ACC112 (cell line): ENCODE measurements at regions not wholly inside any gene's neighbourhood (a gene's known extent, or its start where the extent isn't known, plus 50 kb on each side); places are given as distances from the start of the nearest gene placed in this dataset.

Experiments used
- H2AFZ ChIP-seq: fragments of 200-600 bp; sonication (generic); one replicate; pipeline ENCODE4 v1.6.0; 2017; ENCODE audit warnings: antibody characterized with exemption, low read length; ENCODE audit not compliant: unreplicated experiment
- H3K27ac ChIP-seq: fragments of 200-600 bp; sonication (generic); 2 replicates; pipeline ENCODE4 v1.5.1; 2014; ENCODE audit warnings: low read depth, mild to moderate bottlenecking, antibody characterized with exemption, low read length, moderate library complexity
- H3K27me3 ChIP-seq: fragments of 200-600 bp; sonication (generic); 2 replicates; pipeline ENCODE4 v1.6.1; 2014; ENCODE audit warnings: mild to moderate bottlenecking, antibody characterized with exemption, low read length, moderate library complexity, mixed read lengths; ENCODE audit not compliant: insufficient read depth
- H3K36me3 ChIP-seq: fragments of 200-600 bp; sonication (generic); 2 replicates; pipeline ENCODE4 v1.6.1; 2016; ENCODE audit warnings: mild to moderate bottlenecking, antibody characterized with exemption, low read length, moderate library complexity, mixed read lengths; ENCODE audit not compliant: insufficient read depth
- H3K4me1 ChIP-seq: fragments of 200-600 bp; sonication (generic); one replicate; pipeline ENCODE4 v1.6.1; 2016; ENCODE audit warnings: low read length, mixed read lengths; ENCODE audit not compliant: insufficient read depth, unreplicated experiment, control insufficient read depth
- H3K4me3 ChIP-seq: fragments of 200-600 bp; sonication (generic); 2 replicates; pipeline ENCODE4 v1.5.1; 2014; ENCODE audit warnings: mild to moderate bottlenecking, low read depth, low read length
- H3K79me2 ChIP-seq: fragments of 200-600 bp; sonication (generic); one replicate; pipeline ENCODE4 v1.6.0; 2016; ENCODE audit warnings: low read length; ENCODE audit not compliant: control insufficient read depth, unreplicated experiment, insufficient read depth

- no peaks in the 10 kb centered on the region for H3K79me2 ChIP-seq
- no peak overlapping the region for H2AFZ ChIP-seq
- no peaks in the 10 kb centered on the region for H3K36me3 ChIP-seq
- H3K4me3 ChIP-seq: no peak overlapping the region
- no peaks in the 10 kb centered on the region for H3K4me1 ChIP-seq
- no peaks in the 10 kb centered on the region for H3K27me3 ChIP-seq
- no peak overlapping the region for H3K27ac ChIP-seq
Observed at GRCh38 chr7:68474661-68475216, 1123.5 kb upstream of the AUTS2 start.

GRCh38 chr7:68476966-68477365, 1121.3 kb upstream of the AUTS2 start:
- no peaks in the 10 kb centered on the region for H3K27me3 ChIP-seq
- H2AFZ ChIP-seq: no peak overlapping the region
- no peaks in the 10 kb centered on the region for H3K4me1 ChIP-seq
- H3K36me3 ChIP-seq: no peaks in the 10 kb centered on the region
- no peaks in the 10 kb centered on the region for H3K79me2 ChIP-seq
- H3K27ac ChIP-seq: no peak overlapping the region
- H3K4me3 ChIP-seq: no peak overlapping the region

GRCh38 chr7:68478326-68478725, 1119.9 kb upstream of the AUTS2 start:
- Histone ChIP-seq H2AFZ (no peak overlapping the region), H3K4me1 (no peaks in the 10 kb centered on the region), H3K79me2 (no peaks in the 10 kb centered on the region), H3K4me3 (no peak overlapping the region), H3K27me3 (no peaks in the 10 kb centered on the region), H3K36me3 (no peaks in the 10 kb centered on the region), H3K27ac (no peak overlapping the region)

GRCh38 chr7:68482800-68483199, 1115.5 kb upstream of the AUTS2 start:
- no peak overlapping the region for H3K4me3 ChIP-seq
- H3K4me1 ChIP-seq: no peaks in the 10 kb centered on the region
- H3K79me2 ChIP-seq: no peaks in the 10 kb centered on the region

GRCh38 chr7:68484731-68485130, 1113.5 kb upstream of the AUTS2 start:
- H2AFZ ChIP-seq: no peak overlapping the region
- no peaks in the 10 kb centered on the region for H3K27me3 ChIP-seq
- no peaks in the 10 kb centered on the region for H3K79me2 ChIP-seq
- no peak overlapping the region for H3K4me3 ChIP-seq
- no peaks in the 10 kb centered on the region for H3K4me1 ChIP-seq
- no peaks in the 10 kb centered on the region for H3K36me3 ChIP-seq
- H3K27ac ChIP-seq: no peak overlapping the region

More at GRCh38 chr7:68482800-68483199, 1115.5 kb upstream of the AUTS2 start:
- Histone ChIP-seq H3K27ac (no peak overlapping the region), H3K27me3 (no peaks in the 10 kb centered on the region), H2AFZ (no peak overlapping the region), H3K36me3 (no peaks in the 10 kb centered on the region)

GRCh38 chr7:68485253-68485917, 1112.9 kb upstream of the AUTS2 start:
- Histone ChIP-seq H3K4me1 (no peaks in the 10 kb centered on the region), H3K27me3 (no peaks in the 10 kb centered on the region), H3K27ac (no peak overlapping the region), H2AFZ (no peak overlapping the region), H3K4me3 (no peak overlapping the region), H3K36me3 (no peaks in the 10 kb centered on the region), H3K79me2 (no peaks in the 10 kb centered on the region)

GRCh38 chr7:68488341-68489060, 1109.8 kb upstream of the AUTS2 start:
- Histone ChIP-seq H3K4me3 (no peak overlapping the region), H2AFZ (no peak overlapping the region), H3K36me3 (no peaks in the 10 kb centered on the region), H3K27me3 (no peaks in the 10 kb centered on the region), H3K79me2 (no peaks in the 10 kb centered on the region), H3K27ac (no peak overlapping the region), H3K4me1 (no peaks in the 10 kb centered on the region)

- Histone ChIP-seq H3K4me1 (no peaks in the 10 kb centered on the region), H3K79me2 (no peaks in the 10 kb centered on the region), H3K4me3 (no peak overlapping the region), H2AFZ (no peak overlapping the region), H3K27me3 (no peaks in the 10 kb centered on the region), H3K27ac (no peak overlapping the region), H3K36me3 (no peaks in the 10 kb centered on the region)
Observed at GRCh38 chr7:68491523-68492358, 1106.5 kb upstream of the AUTS2 start.

GRCh38 chr7:68492359-68492690, 1106.0 kb upstream of the AUTS2 start:
- H3K27ac ChIP-seq: no peak overlapping the region
- H3K4me3 ChIP-seq: no peak overlapping the region
- no peaks in the 10 kb centered on the region for H3K79me2 ChIP-seq
- no peaks in the 10 kb centered on the region for H3K36me3 ChIP-seq
- H2AFZ ChIP-seq: no peak overlapping the region
- H3K27me3 ChIP-seq: no peaks in the 10 kb centered on the region
- H3K4me1 ChIP-seq: no peaks in the 10 kb centered on the region

GRCh38 chr7:68503400-68503799, 1094.9 kb upstream of the AUTS2 start:
- Histone ChIP-seq H3K36me3 (no peaks in the 10 kb centered on the region), H3K4me1 (no peaks in the 10 kb centered on the region), H3K79me2 (no peaks in the 10 kb centered on the region), H3K27me3 (no peaks in the 10 kb centered on the region), H2AFZ (no peak overlapping the region), H3K4me3 (no peak overlapping the region), H3K27ac (no peak overlapping the region)
